ENCODE measurements at regions not wholly inside any gene's neighbourhood (a gene's known extent, or its start where the extent isn't known, plus 50 kb on each side); places are given as distances from the start of the nearest gene placed in this dataset.

- no peak overlapping the region for H3K4me3 ChIP-seq (ENCODE audit: low read depth, low read length)
- ChIA-PET POLR2A (no interaction called here), CTCF (interaction anchor here (0.6 to 1.0 kb wide), 2 partner anchors 8 to 14 kb away, joined by 3 read pairs; no protein-coding TSS in a partner anchor)
- H3K27ac ChIP-seq (ENCODE audit: extremely low read depth, low read depth, low read length) = no peak overlapping the region
- TF ChIP-seq ZNF660 (tag by site-specific recombination; IDR thresholded peaks at IDR 0.05) = no peak
- TF ChIP-seq, protein P1, sequence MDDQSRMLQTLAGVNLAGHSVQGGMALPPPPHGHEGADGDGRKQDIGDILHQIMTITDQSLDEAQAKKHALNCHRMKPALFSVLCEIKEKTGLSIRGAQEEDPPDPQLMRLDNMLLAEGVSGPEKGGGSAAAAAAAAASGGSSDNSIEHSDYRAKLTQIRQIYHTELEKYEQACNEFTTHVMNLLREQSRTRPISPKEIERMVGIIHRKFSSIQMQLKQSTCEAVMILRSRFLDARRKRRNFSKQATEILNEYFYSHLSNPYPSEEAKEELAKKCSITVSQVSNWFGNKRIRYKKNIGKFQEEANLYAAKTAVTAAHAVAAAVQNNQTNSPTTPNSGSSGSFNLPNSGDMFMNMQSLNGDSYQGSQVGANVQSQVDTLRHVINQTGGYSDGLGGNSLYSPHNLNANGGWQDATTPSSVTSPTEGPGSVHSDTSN (CRISPR knock-in tag; IDR thresholded peaks at IDR 0.05) = no peak
- no peak for TF ChIP-seq ZNF621 (tag by site-specific recombination; IDR thresholded peaks at IDR 0.05)
- no peak for TF ChIP-seq ZNF707 (tag by site-specific recombination; IDR thresholded peaks at IDR 0.05)
- no peak for TF ChIP-seq ZNF157 (tag by site-specific recombination; IDR thresholded peaks at IDR 0.05)
- no peak for TF ChIP-seq ZNF23 (tag by site-specific recombination; IDR thresholded peaks at IDR 0.05; ENCODE audit: borderline replicate concordance)
- TF ChIP-seq ZNF366 (tag by site-specific recombination; conservative IDR thresholded peaks at IDR 0.05) = no peak
- TF ChIP-seq ZNF280D (tag by site-specific recombination; IDR thresholded peaks at IDR 0.05) = no peak
- TF ChIP-seq ZNF184 (tag by site-specific recombination; IDR thresholded peaks at IDR 0.05) = no peak
- no peak for TF ChIP-seq ZNF571 (tag by site-specific recombination; IDR thresholded peaks at IDR 0.05)
- no peak for TF ChIP-seq ZNF133 (tag by site-specific recombination; IDR thresholded peaks at IDR 0.05)
- no peak for TF ChIP-seq ZNF610 (tag by site-specific recombination; IDR thresholded peaks at IDR 0.05; ENCODE audit: borderline replicate concordance)
- TF ChIP-seq ZBTB17 (tag by site-specific recombination; IDR thresholded peaks at IDR 0.05) = no peak
- no peak for TF ChIP-seq ZNF501 (tag by site-specific recombination; IDR thresholded peaks at IDR 0.05)
- no peak for TF ChIP-seq ZNF473 (tag by site-specific recombination; IDR thresholded peaks at IDR 0.05)
- no peak for TF ChIP-seq GFI1B (tag by site-specific recombination; IDR thresholded peaks at IDR 0.05)
- no peaks in the 10 kb centered on the region for H3K9me3 ChIP-seq (ENCODE audit: control insufficient read depth, insufficient read depth, low read depth, low read length)
- H3K4me1 ChIP-seq (ENCODE audit: control insufficient read depth, insufficient read depth, low read length) = no peaks in the 10 kb centered on the region
- no peaks in the 10 kb centered on the region for H3K36me3 ChIP-seq (ENCODE audit: control insufficient read depth in 2 of 2, insufficient read depth in 1 of 2, low read length in 2 of 2)
These were observed 466.0 kb downstream of the NR4A2 start for GRCh38 chr2:155866477-155866876.

DNA sequence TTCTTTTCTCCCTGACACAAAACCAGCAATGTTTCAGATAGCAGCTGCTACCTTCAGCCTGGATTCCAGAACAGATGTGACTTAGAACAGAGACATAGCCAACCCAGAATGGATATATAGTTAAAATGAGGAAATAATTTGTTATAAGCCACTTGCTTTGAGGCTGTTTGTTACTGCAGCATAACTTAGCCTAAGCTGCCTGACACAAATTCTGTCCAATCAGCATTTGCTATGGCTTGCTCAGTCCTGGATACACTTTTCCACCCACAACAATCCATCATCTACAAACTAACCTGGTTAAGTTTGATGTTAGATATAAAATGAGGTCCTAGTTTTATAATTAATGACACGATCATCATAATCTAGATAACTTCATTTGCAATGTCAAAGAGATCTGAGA is 480.4 kb downstream of the NR4A2 start:
- Histone ChIP-seq H3K27ac (ENCODE audit: extremely low read depth, low read depth, low read length) (no peak overlapping the region), H3K4me1 (ENCODE audit: control insufficient read depth, insufficient read depth, low read length) (no peaks in the 10 kb centered on the region), H3K36me3 (ENCODE audit: control insufficient read depth in 2 of 2, insufficient read depth in 1 of 2, low read length in 2 of 2) (no peaks in the 10 kb centered on the region), H3K9me3 (ENCODE audit: control insufficient read depth, insufficient read depth, low read depth, low read length) (no peaks in the 10 kb centered on the region), H3K4me3 (ENCODE audit: low read depth, low read length) (no peak overlapping the region)
- ChIA-PET POLR2A (no interaction called here), CTCF (interaction anchor here (0.8 kb wide), 1 partner anchor 15 kb away, joined by 3 read pairs; no protein-coding TSS in a partner anchor)
- TF ChIP-seq ZNF132 (tag by site-specific recombination; IDR thresholded peaks at IDR 0.05; ENCODE audit: borderline replicate concordance) (no peak), ZNF704 (tag by site-specific recombination; IDR thresholded peaks at IDR 0.05) (no peak), ZNF114 (tag by site-specific recombination; IDR thresholded peaks at IDR 0.05) (no peak), PRDM6 (tag by site-specific recombination; IDR thresholded peaks at IDR 0.05) (no peak), ZNF549 (tag by site-specific recombination; IDR thresholded peaks at IDR 0.05) (no peak)
